Pancreas (tissue), 10 donors: ENCODE measurements at regions not wholly inside any gene's neighbourhood (a gene's known extent, or its start where the extent isn't known, plus 50 kb on each side); places are given as distances from the start of the nearest gene placed in this dataset.
"Not testable (repeated sequence)": the region's sequence is repeated elsewhere in the genome, so short reads cannot be mapped to it uniquely, and the experiment has no call there.

Source experiments
- ATAC-seq, 4 donors: fragments of 200-7000 bp; cut with Tn5 transposase; one replicate each; pipeline versions ENCODE4 v1.8.0 to v1.9.1; 2020; ENCODE audit warnings: mild to moderate bottlenecking in 4 of 4, moderate library complexity in 4 of 4
- DNase-seq, 6 donors: peaks; one replicate each; pipeline ENCODE4 v3.0.0-alpha.2; 2020
- FAIRE-seq: peaks from 2 replicates; lab custom pipeline; 2012; peaks lifted over from hg19 to GRCh38; lab: Jason Lieb, UNC
- H3K27ac ChIP-seq, 4 donors: fragments of 200-600 bp; sonication (generic); 1 replicate in 3 of 4; 2 replicates in 1 of 4; pipeline versions ENCODE4 v1.5.0 to v1.8.0; 2020
- H3K27me3 ChIP-seq, 4 donors: fragments of 200-600 bp; one replicate each; pipeline ENCODE4 v1.8.0; 2021
- H3K36me3 ChIP-seq, 3 donors: fragments of 200-600 bp; sonication (generic) in 1 of 3; one replicate each; pipeline versions ENCODE4 v1.5.0 to v1.8.0; 2020 to 2021
- H3K4me1 ChIP-seq, 3 donors: fragments of 200-600 bp; one replicate each; pipeline ENCODE4 v1.8.0; 2021
- H3K4me3 ChIP-seq, 4 donors: fragments of 200-600 bp; sonication (generic) in 2 of 4; one replicate each; pipeline versions ENCODE4 v1.5.0 to v1.8.0; 2020 to 2021
- H3K9me3 ChIP-seq, 4 donors: fragments of 200-600 bp; one replicate each; pipeline ENCODE4 v1.8.0; 2021
- CTCF ChIP-seq, 4 donors: fragments of 200-600 bp; sonication (generic) in 3 of 4; IDR thresholded peaks; one replicate each; pipeline versions ENCODE4 v1.5.0 to v1.8.0; 2021; ENCODE audit warnings: antibody characterized with exemption in 4 of 4
- WGBS, 2 donors: extraction: QIAGEN DNeasy Blood & Tissue Kit; methylation state at CpG; one replicate each; pipeline ENCODE4 v1.1.7; 2013; 5-methylcytosine and 5-hydroxymethylcytosine counted together
- intact Hi-C, 3 donors: fragments of 100-400 bp; cut with DNase I; formaldehyde crosslinking; loops; one replicate each; pipeline versions ENCODE4 v1.11.1 to v1.14.2; 2022
- donor health status: healthy with polysubstance abuse.
- donor health status: DM: no; HTN: no; CAD: no; lungs with moderate emphysema.
- donor health status: DM: no; HTN: no; CAD: no.
- donor health status: control.
- donor health status: control.
- donor health status: Bipolar disorder and iron deficiency.
- donor health status: DM: yes; HTN: yes; CAD: no.
- donor health status: DM: no; HTN: no; CAD: no.
- donor health status: DM: no; HTN: no; CAD: no.
- donor health status: DM: yes; HTN: yes; CAD: no.

GRCh38 chr22:22988150-22988549, 82.2 kb upstream of the GNAZ start:
- Histone ChIP-seq H3K36me3 (no peaks in the 10 kb centered on the region), H3K27ac (no peak overlapping the region), H3K27me3 (no peaks in the 10 kb centered on the region), H3K9me3 (no peaks in the 10 kb centered on the region), H3K4me1 (no peaks in the 10 kb centered on the region), H3K4me3 (no peak overlapping the region)
- intact Hi-C loops = no loop called here
- DNase-seq (no peak), FAIRE-seq (no peak), ATAC-seq (no peak)
- 50 to 68% methylated on average over 3 of the region's 3 CpGs for WGBS, 2 donors
- no peak for TF ChIP-seq CTCF (IDR thresholded peaks at IDR 0.05)

GRCh38 chr22:22988785-22989184, 81.5 kb upstream of the GNAZ start:
- no peak for TF ChIP-seq CTCF (IDR thresholded peaks at IDR 0.05)
- no peak for DNase-seq
- H3K27ac ChIP-seq = no peak overlapping the region
- no peaks in the 10 kb centered on the region for H3K27me3 ChIP-seq
- no peak overlapping the region for H3K4me3 ChIP-seq
- no peaks in the 10 kb centered on the region for H3K4me1 ChIP-seq
- intact Hi-C loops = no loop called here
- H3K36me3 ChIP-seq = no peaks in the 10 kb centered on the region
- no peak for FAIRE-seq
- no peaks in the 10 kb centered on the region for H3K9me3 ChIP-seq
- 63 to 89% methylated on average over 3 of the region's 3 CpGs for WGBS, 2 donors
- no peak for ATAC-seq

GRCh38 chr22:22989856-22990255, 80.5 kb upstream of the GNAZ start:
- Histone ChIP-seq H3K4me1 (no peaks in the 10 kb centered on the region), H3K27me3 (no peaks in the 10 kb centered on the region), H3K9me3 (no peaks in the 10 kb centered on the region), H3K27ac (no peak overlapping the region), H3K4me3 (no peak overlapping the region), H3K36me3 (no peaks in the 10 kb centered on the region)
- ATAC-seq = no peak
- no peak for DNase-seq
- intact Hi-C loops = no loop called here
- FAIRE-seq = no peak
- 93 to 97% methylated on average over 3 of the region's 3 CpGs for WGBS, 2 donors
- TF ChIP-seq CTCF (IDR thresholded peaks at IDR 0.05) = no peak

- ATAC-seq, FAIRE-seq: not testable (repeated sequence)
- WGBS, 2 donors = 66 to 70% methylated on average over 7 of the region's 7 CpGs
Measured at GRCh38 chr22:22990711-22991505, 79.4 kb upstream of the GNAZ start.

GRCh38 chr22:22992474-22992873, 77.8 kb upstream of the GNAZ start:
- 69 to 76% methylated on average over 3 of the region's 3 CpGs for WGBS, 2 donors
- intact Hi-C loops = no loop called here
- FAIRE-seq (no peak), ATAC-seq (no peak), DNase-seq (no peak)
- Histone ChIP-seq H3K9me3 (no peaks in the 10 kb centered on the region), H3K4me1 (no peaks in the 10 kb centered on the region), H3K4me3 (no peak overlapping the region), H3K27ac (no peak overlapping the region), H3K27me3 (no peaks in the 10 kb centered on the region), H3K36me3 (no peaks in the 10 kb centered on the region)
- no peak for TF ChIP-seq CTCF (IDR thresholded peaks at IDR 0.05)

More at GRCh38 chr22:22990711-22991505, 79.4 kb upstream of the GNAZ start:
- intact Hi-C loops, H3K9me3 ChIP-seq, H3K4me3 ChIP-seq, H3K27ac ChIP-seq, H3K4me1 ChIP-seq, DNase-seq, H3K27me3 ChIP-seq, H3K36me3 ChIP-seq: not testable (repeated sequence)
